ENCODE measurements at regions not wholly inside any gene's neighbourhood (a gene's known extent, or its start where the extent isn't known, plus 50 kb on each side); places are given as distances from the start of the nearest gene placed in this dataset.

DNA sequence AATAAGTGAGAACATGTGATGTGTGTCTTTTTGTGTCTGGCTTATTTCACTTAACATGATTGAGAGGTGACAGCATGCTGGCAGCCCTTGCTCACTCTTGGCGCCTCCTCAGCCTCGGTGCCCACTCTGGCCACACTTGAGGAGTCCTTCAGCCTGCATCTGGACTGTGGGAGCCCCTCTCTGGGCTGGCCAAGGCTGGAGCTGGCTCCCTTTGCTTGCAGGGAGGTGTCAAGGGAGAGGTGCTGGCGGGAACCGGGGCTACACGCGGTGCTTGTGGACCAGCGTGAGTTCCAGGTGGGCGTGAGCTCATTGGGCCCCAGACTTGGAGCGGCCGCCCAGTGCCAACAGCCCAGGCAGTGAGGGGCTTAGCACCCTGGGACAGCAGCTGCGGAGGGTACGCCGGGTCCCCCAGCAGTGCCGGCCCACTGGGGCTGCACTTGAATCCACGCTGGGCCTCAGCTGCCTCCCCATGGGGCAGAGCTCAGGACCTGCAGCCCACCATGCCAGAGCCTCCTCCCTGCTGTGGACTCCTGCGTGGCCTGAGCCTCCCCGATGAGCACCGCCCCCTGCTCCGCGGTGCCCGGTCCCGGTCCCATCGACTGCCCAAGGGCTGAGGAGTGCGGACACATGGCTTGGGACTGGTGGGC is 658.6 kb downstream of the GRXCR1 start:
- TF ChIP-seq EZH2phosphoT487 (IDR thresholded peaks at IDR 0.05; ENCODE audit: borderline replicate concordance, low read depth, low read length) (no peak), CTCF (conservative IDR thresholded peaks at IDR 0.05; ENCODE audit: low read length) (no peak)
